K562 (cell line): ENCODE measurements at regions not wholly inside any gene's neighbourhood (a gene's known extent, or its start where the extent isn't known, plus 50 kb on each side); places are given as distances from the start of the nearest gene placed in this dataset.

Experiments used
- ATAC-seq: fragments of 200-7000 bp; cut with Tn5 transposase; 3 replicates; pipeline ENCODE4 v1.9.1; 2020; ENCODE audit warnings: moderate library complexity
- BruUV-seq: library from RNA; stranded (reverse); fragments of 400-500 nt; replicated peaks from 2 replicates; lab custom pipeline; 2021; lab: Mats Ljungman, UMichigan
- CTCF ChIA-PET: fragments of 300-600 bp; formaldehyde crosslinking; extraction: SDS; loops from one replicate; lab custom pipeline; 2021; ENCODE audit warnings: low intra/inter-chr PET ratio; lab: Yijun Ruan, JAX
- POLR2A ChIA-PET: fragments of 300-600, 350-650 bp; sonication (Branson Sonifier 250); formaldehyde crosslinking; extraction: SDS; loops from one replicate; lab custom pipeline; 2021; ENCODE audit warnings: antibody characterized with exemption, inconsistent platforms; lab: Yijun Ruan, JAX
- DNase-seq, 4 experiments: peaks; one replicate each; pipeline versions ENCODE4 v3.0.0 to v3.0.0-alpha.2; 2011 to 2018; ENCODE audit warnings: low spot score in 3 of 4, mixed read lengths in 3 of 4; ENCODE audit errors: extremely low read depth in 1 of 4
- FAIRE-seq: peaks from 2 replicates; lab custom pipeline; 2011; peaks lifted over from hg19 to GRCh38; lab: Jason Lieb, UNC
- H2AFZ ChIP-seq: 2 replicates; pipeline ENCODE4 v1.6.0; 2011; ENCODE audit warnings: low read depth, low read length, control low read depth, inconsistent platforms
- H3K27ac ChIP-seq: fragments of 200-600 bp; 3 replicates; pipeline ENCODE4 v1.8.0; 2011; ENCODE audit warnings: low read depth, mild to moderate bottlenecking, control low read depth, inconsistent platforms, low read length, moderate library complexity, mixed read lengths; ENCODE audit errors: extremely low read depth
- H3K27me3 ChIP-seq, 2 experiments: fragments of 300-600 bp in 1 of 2; 2 replicates in 1 of 2; 3 replicates in 1 of 2; pipeline versions ENCODE4 v1.6.0 to v1.8.0; 2011; ENCODE audit warnings: inconsistent platforms in 2 of 2, low read length in 2 of 2, mild to moderate bottlenecking in 1 of 2, mixed read lengths in 1 of 2, moderate library complexity in 1 of 2; ENCODE audit not compliant: control insufficient read depth in 2 of 2, insufficient read depth in 2 of 2
- H3K36me3 ChIP-seq: fragments of 300-600 bp; 3 replicates; pipeline ENCODE4 v1.8.0; 2011; ENCODE audit warnings: mild to moderate bottlenecking, low read length, inconsistent platforms; ENCODE audit not compliant: control insufficient read depth, insufficient read depth
- H3K4me1 ChIP-seq, 2 experiments: fragments of 200-600 bp in 1 of 2; replicated peaks in 1 of 2; 2 replicates in 1 of 2; 3 replicates in 1 of 2; pipeline versions ENCODE4 v1.5.1 to v1.8.0; 2011; ENCODE audit warnings: inconsistent platforms in 2 of 2, low read length in 2 of 2, mild to moderate bottlenecking in 1 of 2, mixed read lengths in 1 of 2, moderate library complexity in 1 of 2; ENCODE audit not compliant: control insufficient read depth in 2 of 2, insufficient read depth in 2 of 2
- H3K4me2 ChIP-seq: 2 replicates; pipeline ENCODE4 v1.6.1; 2011; ENCODE audit warnings: low read length, control low read depth, inconsistent platforms, mixed read lengths; ENCODE audit not compliant: insufficient read depth
- H3K4me3 ChIP-seq: fragments of 200-600 bp; sonication (generic), shearing (Covaris generic); 2 replicates; pipeline ENCODE4 v1.5.1; 2016; ENCODE audit warnings: control low read depth, inconsistent platforms
- H3K79me2 ChIP-seq: fragments of 200-600 bp; 3 replicates; pipeline ENCODE4 v1.8.0; 2011; ENCODE audit warnings: low read length, inconsistent platforms; ENCODE audit not compliant: control insufficient read depth, insufficient read depth
- H3K9ac ChIP-seq, 2 experiments: 2 replicates each; pipeline versions ENCODE4 v1.6.0 to v1.6.1; 2011; ENCODE audit warnings: low read depth in 2 of 2, low read length in 2 of 2, control low read depth in 1 of 2, inconsistent platforms in 1 of 2, mild to moderate bottlenecking in 1 of 2, mixed read lengths in 1 of 2; ENCODE audit not compliant: insufficient read depth in 1 of 2
- H3K9me1 ChIP-seq: one replicate; pipeline ENCODE4 v1.6.0; 2011; ENCODE audit warnings: inconsistent platforms, mild to moderate bottlenecking, low read length, moderate library complexity; ENCODE audit not compliant: control insufficient read depth, insufficient read depth
- H3K9me3 ChIP-seq: replicated peaks from 2 replicates; pipeline ENCODE4 v1.5.1; 2011; ENCODE audit warnings: low read depth, low read length, inconsistent platforms; ENCODE audit not compliant: control insufficient read depth, insufficient read depth
- H4K20me1 ChIP-seq: replicated peaks from 2 replicates; pipeline ENCODE4 v1.6.1; 2011; ENCODE audit warnings: low read length, inconsistent platforms, mixed read lengths; ENCODE audit not compliant: control insufficient read depth, insufficient read depth
- CBFB ChIP-seq: sonication (generic); formaldehyde crosslinking; IDR thresholded peaks from 2 replicates; pipeline ENCODE4 v1.4.0; 2020; ENCODE audit warnings: mild to moderate bottlenecking, missing genetic modification reagents
- JUNB ChIP-seq: fragments of 450-650 bp; formaldehyde crosslinking; conservative IDR thresholded peaks from 2 replicates; pipeline ENCODE4 v1.4.0; 2020; ENCODE audit warnings: mild to moderate bottlenecking
- MAZ ChIP-seq, 2 experiments: fragments of 450-650 bp in 1 of 2; sonication (generic) in 1 of 2; formaldehyde crosslinking; IDR thresholded peaks in 1 of 2; conservative IDR thresholded peaks in 1 of 2; 2 replicates each; pipeline versions ENCODE4 v1.4.0 to v1.5.0; 2020; ENCODE audit warnings: mild to moderate bottlenecking in 1 of 2, missing genetic modification reagents in 1 of 2
- MNT ChIP-seq, 2 experiments: fragments of 450-650 bp; conservative IDR thresholded peaks; 2 replicates each; pipeline ENCODE4 v1.6.1; 2017; ENCODE audit warnings: mild to moderate bottlenecking in 2 of 2, moderate library complexity in 2 of 2
- NCOA1 ChIP-seq: fragments of 450-650 bp; IDR thresholded peaks from 2 replicates; pipeline ENCODE4 v1.6.1; 2016; ENCODE audit warnings: low read depth
- RAD21 ChIP-seq, 2 experiments: fragments of 250-450 bp in 1 of 2; fragments of 450-650 bp in 1 of 2; sonication (Bioruptor Pico) in 1 of 2; formaldehyde crosslinking in 1 of 2; IDR thresholded peaks in 1 of 2; conservative IDR thresholded peaks in 1 of 2; 2 replicates each; pipeline versions ENCODE4 v1.4.0 to v1.8.0; 2020 to 2022; ENCODE audit warnings: mild to moderate bottlenecking in 2 of 2, moderate library complexity in 1 of 2
- SMAD3 ChIP-seq: fragments of 450-650 bp; formaldehyde crosslinking; conservative IDR thresholded peaks from 2 replicates; pipeline ENCODE4 v1.4.0; 2020; ENCODE audit warnings: mild to moderate bottlenecking
- STAG1 ChIP-seq: sonication (generic); formaldehyde crosslinking; IDR thresholded peaks from 2 replicates; pipeline ENCODE4 v1.5.0; 2020; ENCODE audit warnings: missing genetic modification reagents, borderline replicate concordance
- SUPT5H ChIP-seq: fragments of 450-650 bp; IDR thresholded peaks from 2 replicates; pipeline ENCODE4 v1.6.1; 2016
- WGBS: fragments of 100-300 bp; shearing (Covaris generic); methylation state at CpG from one replicate; pipeline ENCODE4 v1.1.6; 2016; ENCODE audit warnings: low coverage, mixed read lengths; ENCODE audit not compliant: insufficient coverage; ENCODE audit errors: missing lambda C conversion rate; 5-methylcytosine and 5-hydroxymethylcytosine counted together
- in situ Hi-C: fragments of 300-500 bp; cut with MboI; formaldehyde crosslinking; loops from 4 replicates; pipeline ENCODE4 v1.15.0; 2018; ENCODE audit warnings: inconsistent platforms, mixed read lengths
- intact Hi-C: fragments of 100-400 bp; cut with micrococcal nuclease; formaldehyde crosslinking; loops from 2 replicates; pipeline ENCODE4 v1.14.2; 2022
- TF ChIP-seq, protein P1 (sequence below): fragments of 150-350 bp; conservative IDR thresholded peaks from 2 replicates; pipeline ENCODE4 v1.6.1; 2014; ENCODE audit warnings: low read length
- TF ChIP-seq, protein P2 (sequence below), 2 experiments: IDR thresholded peaks; 2 replicates each; pipeline ENCODE4 v1.6.1; 2011; ENCODE audit warnings: borderline replicate concordance in 1 of 2, control low read depth in 1 of 2, low read depth in 1 of 2, low read length in 1 of 2, mild to moderate bottlenecking in 1 of 2, mixed read lengths in 1 of 2, moderate library complexity in 1 of 2; ENCODE audit not compliant: insufficient read depth in 1 of 2, insufficient read length in 1 of 2, poor library complexity in 1 of 2, severe bottlenecking in 1 of 2; ENCODE audit errors: extremely low read depth in 1 of 2

GRCh38 chr13:36526897-36527296 is 94.6 kb downstream of the CCNA1 start:
- no peak overlapping the region for H3K4me2 ChIP-seq
- no peak overlapping the region for H2AFZ ChIP-seq
- H3K27me3 ChIP-seq: no peaks in the 10 kb centered on the region
- no peaks in the 10 kb centered on the region for H3K9me1 ChIP-seq
- ATAC-seq (no peak), DNase-seq (no peak), FAIRE-seq (no peak)
- no peaks in the 10 kb centered on the region for H3K4me1 ChIP-seq
- H3K9me3 ChIP-seq: no peaks in the 10 kb centered on the region
- ChIA-PET POLR2A (no interaction called here), CTCF (no interaction called here)
- no peaks in the 10 kb centered on the region for H3K36me3 ChIP-seq
- BruUV-seq: no TSS peak
- no peak overlapping the region for H3K4me3 ChIP-seq
- H3K27ac ChIP-seq: no peak overlapping the region
- H3K9ac ChIP-seq: no peak overlapping the region
- no peaks in the 10 kb centered on the region for H4K20me1 ChIP-seq
- intact Hi-C loops (no loop called here), in situ Hi-C loops (no loop called here)
- TF ChIP-seq MAZ (CRISPR knock-in tag; conservative IDR thresholded peaks at IDR 0.05 in 1 of 2, IDR thresholded peaks at IDR 0.05 in 1 of 2): no peak
- no peaks in the 10 kb centered on the region for H3K79me2 ChIP-seq
- 0% methylated on average over 1 of the region's 1 CpG for WGBS

GRCh38 chr13:36528105-36528504 is 95.8 kb downstream of the CCNA1 start:
- intact Hi-C loops: no loop called here
- DNase-seq: no peak
- H4K20me1 ChIP-seq: no peaks in the 10 kb centered on the region
- H3K27ac ChIP-seq: no peak overlapping the region
- H2AFZ ChIP-seq: no peak overlapping the region
- H3K4me2 ChIP-seq: no peak overlapping the region
- no peaks in the 10 kb centered on the region for H3K9me1 ChIP-seq
- H3K4me1 ChIP-seq: no peaks in the 10 kb centered on the region
- H3K79me2 ChIP-seq: no peaks in the 10 kb centered on the region
- no peaks in the 10 kb centered on the region for H3K9me3 ChIP-seq
- no peak overlapping the region for H3K9ac ChIP-seq
- ChIA-PET CTCF (no interaction called here), POLR2A (no interaction called here)
- no TSS peak for BruUV-seq
- ATAC-seq: no peak
- no peak overlapping the region for H3K4me3 ChIP-seq
- no peak for FAIRE-seq
- H3K27me3 ChIP-seq: no peaks in the 10 kb centered on the region
- H3K36me3 ChIP-seq: no peaks in the 10 kb centered on the region
- in situ Hi-C loops: no loop called here
- WGBS: 0% methylated on average over 8 of the region's 8 CpGs
- TF ChIP-seq, protein P1, sequence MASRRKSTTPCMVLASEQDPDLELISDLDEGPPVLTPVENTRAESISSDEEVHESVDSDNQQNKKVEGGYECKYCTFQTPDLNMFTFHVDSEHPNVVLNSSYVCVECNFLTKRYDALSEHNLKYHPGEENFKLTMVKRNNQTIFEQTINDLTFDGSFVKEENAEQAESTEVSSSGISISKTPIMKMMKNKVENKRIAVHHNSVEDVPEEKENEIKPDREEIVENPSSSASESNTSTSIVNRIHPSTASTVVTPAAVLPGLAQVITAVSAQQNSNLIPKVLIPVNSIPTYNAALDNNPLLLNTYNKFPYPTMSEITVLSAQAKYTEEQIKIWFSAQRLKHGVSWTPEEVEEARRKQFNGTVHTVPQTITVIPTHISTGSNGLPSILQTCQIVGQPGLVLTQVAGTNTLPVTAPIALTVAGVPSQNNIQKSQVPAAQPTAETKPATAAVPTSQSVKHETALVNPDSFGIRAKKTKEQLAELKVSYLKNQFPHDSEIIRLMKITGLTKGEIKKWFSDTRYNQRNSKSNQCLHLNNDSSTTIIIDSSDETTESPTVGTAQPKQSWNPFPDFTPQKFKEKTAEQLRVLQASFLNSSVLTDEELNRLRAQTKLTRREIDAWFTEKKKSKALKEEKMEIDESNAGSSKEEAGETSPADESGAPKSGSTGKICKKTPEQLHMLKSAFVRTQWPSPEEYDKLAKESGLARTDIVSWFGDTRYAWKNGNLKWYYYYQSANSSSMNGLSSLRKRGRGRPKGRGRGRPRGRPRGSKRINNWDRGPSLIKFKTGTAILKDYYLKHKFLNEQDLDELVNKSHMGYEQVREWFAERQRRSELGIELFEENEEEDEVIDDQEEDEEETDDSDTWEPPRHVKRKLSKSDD: no peak
- no peak for TF ChIP-seq MNT (conservative IDR thresholded peaks at IDR 0.05)
- no peak for TF ChIP-seq SMAD3
- no peak for TF ChIP-seq CBFB (CRISPR knock-in tag)
- TF ChIP-seq STAG1 (CRISPR knock-in tag): no peak
- TF ChIP-seq NCOA1: no peak
- TF ChIP-seq RAD21 (CRISPR knock-in tag; conservative IDR thresholded peaks at IDR 0.05 in 1 of 2, IDR thresholded peaks at IDR 0.05 in 1 of 2): no peak
- TF ChIP-seq, protein P2, sequence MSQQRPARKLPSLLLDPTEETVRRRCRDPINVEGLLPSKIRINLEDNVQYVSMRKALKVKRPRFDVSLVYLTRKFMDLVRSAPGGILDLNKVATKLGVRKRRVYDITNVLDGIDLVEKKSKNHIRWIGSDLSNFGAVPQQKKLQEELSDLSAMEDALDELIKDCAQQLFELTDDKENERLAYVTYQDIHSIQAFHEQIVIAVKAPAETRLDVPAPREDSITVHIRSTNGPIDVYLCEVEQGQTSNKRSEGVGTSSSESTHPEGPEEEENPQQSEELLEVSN (IDR thresholded peaks at IDR 0.05; ENCODE audit: borderline replicate concordance in 1 of 2, extremely low read depth in 1 of 2, insufficient read depth in 1 of 2, insufficient read length in 1 of 2, low read depth in 1 of 2, low read length in 1 of 2, poor library complexity in 1 of 2, severe bottlenecking in 1 of 2): no peak
- no peak for TF ChIP-seq SUPT5H
- no peak for TF ChIP-seq JUNB (CRISPR knock-in tag)
